SK-N-SH treated with all-trans-retinoic acid at 6 μM for 48 hours (cell line): ENCODE measurements at regions not wholly inside any gene's neighbourhood (a gene's known extent, or its start where the extent isn't known, plus 50 kb on each side); places are given as distances from the start of the nearest gene placed in this dataset.

Experiments
- TOX ChIP-seq: fragments of 250-450 bp; sonication (Bioruptor Pico); IDR thresholded peaks from 2 replicates; pipeline ENCODE4 v1.8.0; 2021; ENCODE audit warnings: mild to moderate bottlenecking, moderate library complexity, borderline replicate concordance
- TSHZ2 ChIP-seq: fragments of 250-450 bp; sonication (Bioruptor Pico); IDR thresholded peaks from 2 replicates; pipeline ENCODE4 v1.5.0; 2020; ENCODE audit warnings: mild to moderate bottlenecking, moderate library complexity
- TF ChIP-seq, protein P1 (sequence below): fragments of 250-450 bp; sonication (Bioruptor Pico); IDR thresholded peaks from 2 replicates; pipeline ENCODE4 v1.8.0; 2020; ENCODE audit warnings: mild to moderate bottlenecking, moderate library complexity, borderline replicate concordance

DNA sequence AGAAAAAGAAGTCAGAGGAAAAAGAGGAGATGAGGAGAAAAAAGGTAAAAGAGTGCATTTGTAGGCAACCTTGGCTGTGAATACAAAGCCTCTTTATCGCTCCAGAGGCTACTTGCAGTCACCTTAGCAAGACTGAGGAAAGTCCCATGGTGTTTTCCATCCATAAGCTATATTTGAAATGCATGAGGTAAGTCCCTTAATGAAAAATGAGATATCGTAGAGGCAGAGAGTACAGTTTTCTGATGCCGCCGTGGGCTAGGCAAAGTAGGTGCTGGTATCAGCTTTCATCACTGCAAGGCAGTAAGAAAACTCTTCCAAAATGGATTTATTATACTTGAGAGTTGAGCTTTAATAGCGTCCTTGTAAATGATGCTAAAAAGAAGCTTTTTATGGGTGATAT, 186.8 kb downstream of the ASCL1 start:
- no peak for TF ChIP-seq TOX (CRISPR knock-in tag)
- TF ChIP-seq, protein P1, sequence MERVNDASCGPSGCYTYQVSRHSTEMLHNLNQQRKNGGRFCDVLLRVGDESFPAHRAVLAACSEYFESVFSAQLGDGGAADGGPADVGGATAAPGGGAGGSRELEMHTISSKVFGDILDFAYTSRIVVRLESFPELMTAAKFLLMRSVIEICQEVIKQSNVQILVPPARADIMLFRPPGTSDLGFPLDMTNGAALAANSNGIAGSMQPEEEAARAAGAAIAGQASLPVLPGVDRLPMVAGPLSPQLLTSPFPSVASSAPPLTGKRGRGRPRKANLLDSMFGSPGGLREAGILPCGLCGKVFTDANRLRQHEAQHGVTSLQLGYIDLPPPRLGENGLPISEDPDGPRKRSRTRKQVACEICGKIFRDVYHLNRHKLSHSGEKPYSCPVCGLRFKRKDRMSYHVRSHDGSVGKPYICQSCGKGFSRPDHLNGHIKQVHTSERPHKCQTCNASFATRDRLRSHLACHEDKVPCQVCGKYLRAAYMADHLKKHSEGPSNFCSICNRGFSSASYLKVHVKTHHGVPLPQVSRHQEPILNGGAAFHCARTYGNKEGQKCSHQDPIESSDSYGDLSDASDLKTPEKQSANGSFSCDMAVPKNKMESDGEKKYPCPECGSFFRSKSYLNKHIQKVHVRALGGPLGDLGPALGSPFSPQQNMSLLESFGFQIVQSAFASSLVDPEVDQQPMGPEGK: no peak
- no peak for TF ChIP-seq TSHZ2 (CRISPR knock-in tag)
